Superior temporal gyrus (tissue), 1 donor: ENCODE measurements at regions not wholly inside any gene's neighbourhood (a gene's known extent, or its start where the extent isn't known, plus 50 kb on each side); places are given as distances from the start of the nearest gene placed in this dataset.
A peak's percentile ranks its signal among the peaks of the same experiment; 100 is the strongest.

ENCODE experiments used
- DNase-seq: peaks from one replicate; pipeline ENCODE4 v3.0.0-alpha.2; 2016; ENCODE audit errors: extremely low spot score

GRCh38 chr2:239715606-239716005, 309.5 kb downstream of the NDUFA10 start:
- no peak for DNase-seq

- no peak for DNase-seq
These were observed 309.9 kb downstream of the NDUFA10 start for GRCh38 chr2:239715202-239715601.

- no peak for DNase-seq
These were observed 311.0 kb downstream of the NDUFA10 start for GRCh38 chr2:239714116-239714515.

- no peak for DNase-seq
These were observed 311.9 kb upstream of the HDAC4 start for GRCh38 chr2:239712755-239713154.

GRCh38 chr2:239711911-239712570, 311.2 kb upstream of the HDAC4 start:
- no peak for DNase-seq

- no peak for DNase-seq
These were observed 310.4 kb upstream of the HDAC4 start for GRCh38 chr2:239710953-239711861.

- DNase-seq: no peak
These were observed 305.5 kb upstream of the HDAC4 start for GRCh38 chr2:239706367-239706766.

GRCh38 chr2:239704737-239705136, 303.9 kb upstream of the HDAC4 start:
- DNase-seq: no peak

GRCh38 chr2:239703834-239704233, 303.0 kb upstream of the HDAC4 start:
- no peak for DNase-seq

GRCh38 chr2:239700686-239701345, 300.0 kb upstream of the HDAC4 start:
- DNase-seq: peak; percentile 62

- DNase-seq: no peak
These were observed 296.8 kb upstream of the HDAC4 start for GRCh38 chr2:239697399-239698164.

GRCh38 chr2:239696559-239697207, 295.9 kb upstream of the HDAC4 start:
- no peak for DNase-seq

GRCh38 chr2:239695728-239696240, 295.0 kb upstream of the HDAC4 start:
- DNase-seq: no peak

- no peak for DNase-seq
These were observed 294.4 kb upstream of the HDAC4 start for GRCh38 chr2:239695106-239695727.

GRCh38 chr2:239694487-239694886, 293.7 kb upstream of the HDAC4 start:
- DNase-seq: no peak

GRCh38 chr2:239693761-239694415, 293.1 kb upstream of the HDAC4 start:
- DNase-seq: no peak

- no peak for DNase-seq
These were observed 292.5 kb upstream of the HDAC4 start for GRCh38 chr2:239693330-239693729.

GRCh38 chr2:239692919-239693318, 292.1 kb upstream of the HDAC4 start:
- DNase-seq: no peak

GRCh38 chr2:239692362-239692851, 291.6 kb upstream of the HDAC4 start:
- DNase-seq: no peak

- DNase-seq: no peak
These were observed 290.9 kb upstream of the HDAC4 start for GRCh38 chr2:239691720-239692119.
